Type B pancreatic cell (in vitro differentiated cells): ENCODE measurements at regions not wholly inside any gene's neighbourhood (a gene's known extent, or its start where the extent isn't known, plus 50 kb on each side); places are given as distances from the start of the nearest gene placed in this dataset.

Experiments
- DNase-seq: peaks from one replicate; pipeline ENCODE4 v3.0.0; 2021; ENCODE audit warnings: mixed read lengths; ENCODE audit not compliant: unreplicated experiment; ENCODE audit errors: extremely low spot score
- H3K27ac Mint-ChIP-seq: 2 replicates; pipeline ENCODE4 v1.8.0; 2021; ENCODE audit warnings: mild to moderate bottlenecking, mixed read lengths
- H3K27me3 Mint-ChIP-seq: 2 replicates; pipeline ENCODE4 v1.8.0; 2021; ENCODE audit warnings: mixed read lengths
- H3K36me3 Mint-ChIP-seq: 2 replicates; pipeline ENCODE4 v1.8.0; 2021; ENCODE audit warnings: mixed read lengths
- H3K4me1 Mint-ChIP-seq: one replicate; pipeline ENCODE4 v1.8.0; 2021; ENCODE audit warnings: mixed read lengths; ENCODE audit not compliant: unreplicated experiment
- H3K4me3 Mint-ChIP-seq: 2 replicates; pipeline ENCODE4 v1.8.0; 2021; ENCODE audit warnings: mild to moderate bottlenecking, mixed read lengths
- H3K9me3 Mint-ChIP-seq: 2 replicates; pipeline ENCODE4 v1.8.0; 2021; ENCODE audit warnings: mixed read lengths
- TF ChIP-seq, protein P1 (sequence below): fragments of 200-600 bp; sonication (generic); conservative IDR thresholded peaks from 2 replicates; pipeline ENCODE4 v1.5.0; 2021; ENCODE audit warnings: antibody characterized with exemption, mild to moderate bottlenecking

DNA sequence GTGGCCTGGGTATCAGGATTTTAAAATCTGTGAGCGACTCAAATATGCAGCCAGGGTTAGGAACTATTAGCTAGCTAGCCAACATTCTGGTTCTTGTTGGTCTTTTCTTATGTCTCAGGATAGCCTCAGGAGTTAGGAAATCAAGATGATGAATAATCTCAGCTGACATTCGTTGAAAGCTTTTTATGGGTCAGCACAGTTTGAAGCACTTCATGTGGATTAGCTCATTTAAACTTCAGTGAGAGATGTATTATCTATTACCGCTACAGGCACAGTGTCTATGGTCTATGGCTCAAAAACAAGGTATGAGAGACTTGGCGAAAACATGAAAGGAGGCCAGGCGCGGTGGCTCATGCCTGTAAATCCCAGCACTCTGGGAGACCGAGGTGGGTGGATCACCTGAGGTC is 187.5 kb upstream of the THRB start:
- Mint-ChIP-seq H3K27ac (peak overlapping the region; percentile 58), H3K4me3 (no peak overlapping the region), H3K27me3 (no peaks in the 10 kb centered on the region), H3K4me1 (peaks cover 34% of the 10 kb centered on the region), H3K9me3 (peaks cover 8% of the 10 kb centered on the region), H3K36me3 (peaks cover 4% of the 10 kb centered on the region)
- DNase-seq: no peak
- TF ChIP-seq, protein P1, sequence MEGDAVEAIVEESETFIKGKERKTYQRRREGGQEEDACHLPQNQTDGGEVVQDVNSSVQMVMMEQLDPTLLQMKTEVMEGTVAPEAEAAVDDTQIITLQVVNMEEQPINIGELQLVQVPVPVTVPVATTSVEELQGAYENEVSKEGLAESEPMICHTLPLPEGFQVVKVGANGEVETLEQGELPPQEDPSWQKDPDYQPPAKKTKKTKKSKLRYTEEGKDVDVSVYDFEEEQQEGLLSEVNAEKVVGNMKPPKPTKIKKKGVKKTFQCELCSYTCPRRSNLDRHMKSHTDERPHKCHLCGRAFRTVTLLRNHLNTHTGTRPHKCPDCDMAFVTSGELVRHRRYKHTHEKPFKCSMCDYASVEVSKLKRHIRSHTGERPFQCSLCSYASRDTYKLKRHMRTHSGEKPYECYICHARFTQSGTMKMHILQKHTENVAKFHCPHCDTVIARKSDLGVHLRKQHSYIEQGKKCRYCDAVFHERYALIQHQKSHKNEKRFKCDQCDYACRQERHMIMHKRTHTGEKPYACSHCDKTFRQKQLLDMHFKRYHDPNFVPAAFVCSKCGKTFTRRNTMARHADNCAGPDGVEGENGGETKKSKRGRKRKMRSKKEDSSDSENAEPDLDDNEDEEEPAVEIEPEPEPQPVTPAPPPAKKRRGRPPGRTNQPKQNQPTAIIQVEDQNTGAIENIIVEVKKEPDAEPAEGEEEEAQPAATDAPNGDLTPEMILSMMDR: no peak

DNA sequence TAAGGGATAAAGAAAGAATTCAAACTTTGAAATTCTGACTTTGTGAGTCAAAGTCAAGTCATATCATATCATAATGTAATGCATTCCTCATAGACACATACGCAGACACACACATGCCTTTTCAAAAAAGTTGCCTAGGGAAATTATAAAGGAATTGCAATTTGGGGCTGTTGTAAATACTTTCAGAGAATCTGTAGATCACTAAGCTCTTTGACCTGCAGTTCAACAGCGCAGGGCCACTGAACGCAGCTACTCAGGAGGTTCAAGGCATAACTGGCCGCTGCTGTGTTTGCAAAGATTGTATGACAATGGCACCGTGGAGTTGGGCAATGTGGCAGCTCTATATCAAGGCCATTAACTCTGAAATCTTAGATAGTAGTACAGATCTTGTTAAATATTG is 188.4 kb upstream of the THRB start:
- H3K27me3 Mint-ChIP-seq: no peaks in the 10 kb centered on the region
- no peak overlapping the region for H3K4me3 Mint-ChIP-seq
- peaks cover 4% of the 10 kb centered on the region for H3K36me3 Mint-ChIP-seq
- peaks cover 34% of the 10 kb centered on the region for H3K4me1 Mint-ChIP-seq
- no peak for DNase-seq
- no peak overlapping the region for H3K27ac Mint-ChIP-seq
- H3K9me3 Mint-ChIP-seq: peaks cover 8% of the 10 kb centered on the region
- TF ChIP-seq, protein P1: no peak

DNA sequence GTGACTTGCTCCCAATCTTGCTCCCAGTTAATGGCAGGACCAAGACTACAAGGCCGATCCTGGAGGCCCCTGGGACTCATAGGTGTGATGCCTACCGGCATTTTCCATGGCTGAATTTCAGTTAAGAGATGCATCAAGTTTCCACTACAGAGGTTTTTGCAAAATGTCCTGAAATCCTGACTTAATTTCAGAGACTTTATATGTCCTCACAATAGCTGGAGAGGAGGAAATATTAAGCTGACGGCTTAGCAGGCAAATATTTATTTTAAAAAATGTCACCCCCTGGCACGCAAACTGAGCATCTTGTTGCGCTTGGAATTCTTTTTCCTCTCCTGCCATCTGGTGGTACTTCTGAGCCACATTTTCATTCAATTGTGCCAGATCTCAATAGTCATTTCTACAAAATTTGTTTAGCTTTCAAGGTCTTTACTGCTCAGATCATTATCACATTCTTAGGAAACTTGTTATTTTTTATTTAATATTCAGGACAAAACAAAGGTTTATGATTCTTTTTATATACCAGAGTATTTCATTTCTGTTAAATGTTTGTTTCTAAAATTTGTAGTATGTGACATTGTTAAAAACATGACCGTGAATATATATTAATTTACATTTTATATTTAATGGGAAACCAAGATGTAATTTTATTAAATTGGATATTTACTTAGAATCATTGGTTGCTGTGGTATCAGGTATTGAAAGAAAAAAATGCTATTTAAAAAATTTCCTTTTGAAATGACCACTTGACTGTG is 189.2 kb upstream of the THRB start:
- Mint-ChIP-seq H3K27me3 (no peaks in the 10 kb centered on the region), H3K27ac (peak overlapping the region; percentile 50), H3K4me3 (no peak overlapping the region), H3K36me3 (peaks cover 4% of the 10 kb centered on the region), H3K4me1 (peaks cover 37% of the 10 kb centered on the region), H3K9me3 (peaks cover 8% of the 10 kb centered on the region)
- no peak for DNase-seq
- TF ChIP-seq, protein P1: peak; percentile 80

DNA sequence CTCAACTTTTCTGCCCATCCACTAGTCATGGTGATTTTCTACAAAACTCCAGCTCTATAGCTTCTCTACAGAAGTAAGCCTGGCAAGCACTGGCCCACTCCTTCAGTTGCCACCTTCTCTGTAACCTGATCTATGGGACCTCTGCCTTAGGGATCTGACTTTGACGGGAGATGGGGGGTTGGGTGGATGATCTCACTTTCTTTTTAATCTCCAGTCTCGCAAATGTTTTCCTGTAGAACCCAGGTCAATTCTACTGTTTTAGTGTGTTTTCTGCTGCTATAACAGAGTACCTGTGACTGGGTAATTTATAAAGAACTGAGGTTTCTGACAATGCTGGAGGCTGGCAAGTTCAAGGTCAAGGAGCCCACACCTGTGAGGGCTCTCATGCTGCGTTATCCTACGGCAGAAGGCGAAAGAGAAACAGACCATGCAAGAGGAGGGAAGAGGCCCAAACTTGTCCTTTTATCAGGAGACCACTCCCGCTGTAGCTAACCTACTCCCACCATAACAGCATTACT is 189.9 kb upstream of the THRB start:
- Mint-ChIP-seq H3K4me3 (no peak overlapping the region), H3K9me3 (peaks cover 8% of the 10 kb centered on the region), H3K36me3 (peaks cover 4% of the 10 kb centered on the region), H3K27ac (peak overlapping the region; percentile 52), H3K27me3 (no peaks in the 10 kb centered on the region), H3K4me1 (peaks cover 37% of the 10 kb centered on the region)
- TF ChIP-seq, protein P1: no peak
- no peak for DNase-seq

DNA sequence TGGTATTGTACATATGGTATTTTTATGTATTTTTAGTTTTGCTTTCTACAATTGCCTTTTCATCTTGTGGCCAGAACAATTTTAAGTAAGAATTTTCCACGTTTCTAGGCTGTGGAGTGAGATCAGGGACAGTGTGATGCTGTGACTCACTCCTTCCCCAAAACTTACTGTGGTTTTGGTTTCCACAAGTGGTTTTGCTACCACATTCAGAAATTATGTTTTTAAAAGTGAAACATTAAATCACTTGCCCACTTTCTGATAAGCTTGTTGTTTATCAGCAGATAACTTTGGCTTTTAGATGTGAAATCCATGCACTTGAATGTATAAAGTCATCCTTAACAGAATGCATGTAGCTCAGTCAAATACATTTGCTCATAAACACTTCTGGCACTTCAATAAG is 192.2 kb upstream of the THRB start:
- H3K27me3 Mint-ChIP-seq: no peaks in the 10 kb centered on the region
- H3K36me3 Mint-ChIP-seq: no peaks in the 10 kb centered on the region
- no peaks in the 10 kb centered on the region for H3K9me3 Mint-ChIP-seq
- H3K27ac Mint-ChIP-seq: no peak overlapping the region
- H3K4me1 Mint-ChIP-seq: peaks cover 25% of the 10 kb centered on the region
- DNase-seq: no peak
- TF ChIP-seq, protein P1: no peak
- H3K4me3 Mint-ChIP-seq: no peak overlapping the region
